ES-I3 (cell line): ENCODE measurements at regions not wholly inside any gene's neighbourhood (a gene's known extent, or its start where the extent isn't known, plus 50 kb on each side); places are given as distances from the start of the nearest gene placed in this dataset.

Source experiments
- H3K36me3 ChIP-seq: 2 replicates; pipeline ENCODE4 v1.6.1; 2013; ENCODE audit warnings: mild to moderate bottlenecking, low read length, control low read depth, moderate library complexity; ENCODE audit not compliant: insufficient read depth
- H3K4me1 ChIP-seq: 2 replicates; pipeline ENCODE4 v1.6.1; 2013; ENCODE audit warnings: mild to moderate bottlenecking, control low read depth, low read length; ENCODE audit not compliant: insufficient read depth
- H3K9ac ChIP-seq: 2 replicates; pipeline ENCODE4 v1.6.1; 2013; ENCODE audit warnings: low read depth, mild to moderate bottlenecking, low read length, moderate library complexity
- H3K9me3 ChIP-seq: 2 replicates; pipeline ENCODE4 v1.6.1; 2013; ENCODE audit warnings: mild to moderate bottlenecking, low read length, moderate library complexity; ENCODE audit not compliant: control insufficient read depth, insufficient read depth

GRCh38 chr12:108046650-108047049, 82.4 kb upstream of the WSCD2 start:
- no peak overlapping the region for H3K9ac ChIP-seq
- H3K36me3 ChIP-seq, result no peaks in the 10 kb centered on the region
- H3K4me1 ChIP-seq, result no peaks in the 10 kb centered on the region
- no peaks in the 10 kb centered on the region for H3K9me3 ChIP-seq

- H3K9me3 ChIP-seq, result no peaks in the 10 kb centered on the region
- no peak overlapping the region for H3K9ac ChIP-seq
- no peaks in the 10 kb centered on the region for H3K4me1 ChIP-seq
- H3K36me3 ChIP-seq, result no peaks in the 10 kb centered on the region
Measured at GRCh38 chr12:108047071-108047550, 82.0 kb upstream of the WSCD2 start.

- Histone ChIP-seq H3K9ac (no peak overlapping the region), H3K4me1 (no peaks in the 10 kb centered on the region), H3K36me3 (no peaks in the 10 kb centered on the region), H3K9me3 (no peaks in the 10 kb centered on the region)
Measured at GRCh38 chr12:108048686-108049085, 80.4 kb upstream of the WSCD2 start.

- Histone ChIP-seq H3K9ac (no peak overlapping the region), H3K9me3 (no peaks in the 10 kb centered on the region), H3K36me3 (no peaks in the 10 kb centered on the region), H3K4me1 (no peaks in the 10 kb centered on the region)
Measured at GRCh38 chr12:108050696-108051095, 78.4 kb upstream of the WSCD2 start.

GRCh38 chr12:108052260-108052659, 76.8 kb upstream of the WSCD2 start:
- Histone ChIP-seq H3K4me1 (no peaks in the 10 kb centered on the region), H3K9me3 (no peaks in the 10 kb centered on the region), H3K36me3 (no peaks in the 10 kb centered on the region), H3K9ac (no peak overlapping the region)

GRCh38 chr12:108053512-108053911, 75.6 kb upstream of the WSCD2 start:
- H3K36me3 ChIP-seq, result no peaks in the 10 kb centered on the region
- H3K9me3 ChIP-seq, result no peaks in the 10 kb centered on the region
- H3K9ac ChIP-seq, result no peak overlapping the region
- H3K4me1 ChIP-seq, result no peaks in the 10 kb centered on the region

- no peaks in the 10 kb centered on the region for H3K4me1 ChIP-seq
- H3K9me3 ChIP-seq, result no peaks in the 10 kb centered on the region
- no peaks in the 10 kb centered on the region for H3K36me3 ChIP-seq
- no peak overlapping the region for H3K9ac ChIP-seq
Measured at GRCh38 chr12:108054496-108054895, 74.6 kb upstream of the WSCD2 start.

GRCh38 chr12:108055141-108055540, 73.9 kb upstream of the WSCD2 start:
- Histone ChIP-seq H3K9ac (no peak overlapping the region), H3K9me3 (no peaks in the 10 kb centered on the region), H3K4me1 (no peaks in the 10 kb centered on the region), H3K36me3 (no peaks in the 10 kb centered on the region)

GRCh38 chr12:108060067-108060466, 69.0 kb upstream of the WSCD2 start:
- H3K4me1 ChIP-seq, result no peaks in the 10 kb centered on the region
- no peak overlapping the region for H3K9ac ChIP-seq
- H3K9me3 ChIP-seq, result no peaks in the 10 kb centered on the region
- H3K36me3 ChIP-seq, result no peaks in the 10 kb centered on the region

- H3K9ac ChIP-seq, result no peak overlapping the region
- no peaks in the 10 kb centered on the region for H3K9me3 ChIP-seq
- H3K4me1 ChIP-seq, result no peaks in the 10 kb centered on the region
- no peaks in the 10 kb centered on the region for H3K36me3 ChIP-seq
Measured at GRCh38 chr12:108060903-108061302, 68.2 kb upstream of the WSCD2 start.

- H3K9me3 ChIP-seq, result no peaks in the 10 kb centered on the region
- H3K4me1 ChIP-seq, result no peaks in the 10 kb centered on the region; the same call in 1 of the 2 replicates
- no peaks in the 10 kb centered on the region for H3K36me3 ChIP-seq
- H3K9ac ChIP-seq, result no peak overlapping the region
Measured at GRCh38 chr12:108063192-108063591, 65.9 kb upstream of the WSCD2 start.

- Histone ChIP-seq H3K9ac (no peak overlapping the region), H3K36me3 (no peaks in the 10 kb centered on the region), H3K4me1 (peaks cover 7% of the 10 kb centered on the region; the same call in 1 of the 2 replicates), H3K9me3 (no peaks in the 10 kb centered on the region)
Measured at GRCh38 chr12:108065069-108065468, 64.0 kb upstream of the WSCD2 start.

GRCh38 chr12:108066583-108067577, 62.2 kb upstream of the WSCD2 start:
- H3K9ac ChIP-seq, result no peak overlapping the region
- H3K9me3 ChIP-seq, result no peaks in the 10 kb centered on the region
- H3K4me1 ChIP-seq, result peaks cover 7% of the 10 kb centered on the region; the same call in 1 of the 2 replicates

GRCh38 chr12:108069651-108070165, 59.4 kb upstream of the WSCD2 start:
- Histone ChIP-seq H3K4me1 (peaks cover 9% of the 10 kb centered on the region; the same call in 1 of the 2 replicates), H3K9ac (no peak overlapping the region), H3K36me3 (no peaks in the 10 kb centered on the region), H3K9me3 (no peaks in the 10 kb centered on the region)

More at GRCh38 chr12:108066583-108067577, 62.2 kb upstream of the WSCD2 start:
- H3K36me3 ChIP-seq, result no peaks in the 10 kb centered on the region

GRCh38 chr12:108075561-108075960, 53.5 kb upstream of the WSCD2 start:
- Histone ChIP-seq H3K9me3 (no peaks in the 10 kb centered on the region), H3K4me1 (peaks cover 8% of the 10 kb centered on the region)

More at GRCh38 chr12:108075561-108075960, 53.5 kb upstream of the WSCD2 start:
- H3K36me3 ChIP-seq, result no peaks in the 10 kb centered on the region
- no peak overlapping the region for H3K9ac ChIP-seq
